GM23338 (cell line): ENCODE measurements at regions not wholly inside any gene's neighbourhood (a gene's known extent, or its start where the extent isn't known, plus 50 kb on each side); places are given as distances from the start of the nearest gene placed in this dataset.

Experiments used
- CREB1 ChIP-seq: fragments of 250-450 bp; sonication (Bioruptor Pico); IDR thresholded peaks from 2 replicates; pipeline ENCODE4 v1.5.0; 2020; ENCODE audit warnings: low read depth, mild to moderate bottlenecking, moderate library complexity
- EZH2 ChIP-seq: fragments of 200-600 bp; sonication (generic); IDR thresholded peaks from one replicate; pipeline ENCODE4 v1.8.0; 2017; ENCODE audit warnings: antibody characterized with exemption, mild to moderate bottlenecking, low read depth; ENCODE audit not compliant: unreplicated experiment
- EZH2phosphoT487 ChIP-seq: fragments of 200-600 bp; sonication (generic); IDR thresholded peaks from one replicate; pipeline ENCODE4 v1.8.1; 2018; ENCODE audit warnings: antibody characterized with exemption; ENCODE audit not compliant: unreplicated experiment
- JUNB ChIP-seq: IDR thresholded peaks from one replicate; pipeline ENCODE4 v1.6.1; 2016; ENCODE audit warnings: antibody characterized with exemption; ENCODE audit not compliant: unreplicated experiment
- POLR2AphosphoS5 ChIP-seq: IDR thresholded peaks from 2 replicates; pipeline ENCODE4 v1.6.1; 2016; ENCODE audit warnings: antibody characterized with exemption, low read depth
- ZNF331 ChIP-seq: fragments of 250-450 bp; sonication (Bioruptor Pico); IDR thresholded peaks from 2 replicates; pipeline ENCODE4 v1.5.0; 2020; ENCODE audit warnings: low read depth, mild to moderate bottlenecking, moderate library complexity
- TF ChIP-seq, protein P1 (sequence below), 2 experiments: fragments of 200-600 bp in 1 of 2; sonication (generic) in 1 of 2; conservative IDR thresholded peaks; 2 replicates each; pipeline versions ENCODE4 v1.5.1 to v1.6.1; 2016 to 2017; ENCODE audit warnings: antibody characterized with exemption in 2 of 2, low read depth in 2 of 2, mild to moderate bottlenecking in 2 of 2, moderate library complexity in 1 of 2
- TF ChIP-seq, protein P2 (sequence below): fragments of 250-450 bp; sonication (Bioruptor Pico); IDR thresholded peaks from 2 replicates; pipeline ENCODE4 v1.5.0; 2020; ENCODE audit warnings: mild to moderate bottlenecking, moderate library complexity
- TF ChIP-seq, protein P3 (sequence below): IDR thresholded peaks from one replicate; pipeline ENCODE4 v1.6.1; 2018; ENCODE audit warnings: antibody characterized with exemption; ENCODE audit not compliant: unreplicated experiment

DNA sequence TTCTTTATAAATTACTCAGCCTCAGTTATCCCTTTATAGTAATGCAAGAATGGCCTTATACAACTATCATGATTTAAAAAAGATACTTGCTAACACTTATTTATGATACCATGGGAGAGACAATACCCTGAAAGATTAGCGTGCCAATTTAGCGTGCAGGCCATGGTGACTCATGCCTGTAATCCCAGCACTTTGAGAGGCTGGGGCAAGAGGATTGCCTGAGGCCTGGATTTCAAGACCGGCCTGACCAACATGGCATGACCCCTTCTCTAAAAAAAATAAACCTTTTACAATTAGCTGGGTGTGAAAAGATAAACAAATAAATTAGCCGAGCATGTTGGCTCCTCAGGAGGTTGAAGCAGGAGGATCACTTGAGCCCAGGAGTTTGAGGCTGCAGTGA lies 493.4 kb upstream of the FSIP2 start:
- TF ChIP-seq EZH2 (no peak), EZH2phosphoT487 (no peak), POLR2AphosphoS5 (no peak), CREB1 (CRISPR knock-in tag) (no peak), ZNF331 (no peak), JUNB (no peak)
- TF ChIP-seq, protein P1, sequence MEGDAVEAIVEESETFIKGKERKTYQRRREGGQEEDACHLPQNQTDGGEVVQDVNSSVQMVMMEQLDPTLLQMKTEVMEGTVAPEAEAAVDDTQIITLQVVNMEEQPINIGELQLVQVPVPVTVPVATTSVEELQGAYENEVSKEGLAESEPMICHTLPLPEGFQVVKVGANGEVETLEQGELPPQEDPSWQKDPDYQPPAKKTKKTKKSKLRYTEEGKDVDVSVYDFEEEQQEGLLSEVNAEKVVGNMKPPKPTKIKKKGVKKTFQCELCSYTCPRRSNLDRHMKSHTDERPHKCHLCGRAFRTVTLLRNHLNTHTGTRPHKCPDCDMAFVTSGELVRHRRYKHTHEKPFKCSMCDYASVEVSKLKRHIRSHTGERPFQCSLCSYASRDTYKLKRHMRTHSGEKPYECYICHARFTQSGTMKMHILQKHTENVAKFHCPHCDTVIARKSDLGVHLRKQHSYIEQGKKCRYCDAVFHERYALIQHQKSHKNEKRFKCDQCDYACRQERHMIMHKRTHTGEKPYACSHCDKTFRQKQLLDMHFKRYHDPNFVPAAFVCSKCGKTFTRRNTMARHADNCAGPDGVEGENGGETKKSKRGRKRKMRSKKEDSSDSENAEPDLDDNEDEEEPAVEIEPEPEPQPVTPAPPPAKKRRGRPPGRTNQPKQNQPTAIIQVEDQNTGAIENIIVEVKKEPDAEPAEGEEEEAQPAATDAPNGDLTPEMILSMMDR (conservative IDR thresholded peaks at IDR 0.05; ENCODE audit: low read depth in 2 of 2) = no peak
- TF ChIP-seq, protein P2, sequence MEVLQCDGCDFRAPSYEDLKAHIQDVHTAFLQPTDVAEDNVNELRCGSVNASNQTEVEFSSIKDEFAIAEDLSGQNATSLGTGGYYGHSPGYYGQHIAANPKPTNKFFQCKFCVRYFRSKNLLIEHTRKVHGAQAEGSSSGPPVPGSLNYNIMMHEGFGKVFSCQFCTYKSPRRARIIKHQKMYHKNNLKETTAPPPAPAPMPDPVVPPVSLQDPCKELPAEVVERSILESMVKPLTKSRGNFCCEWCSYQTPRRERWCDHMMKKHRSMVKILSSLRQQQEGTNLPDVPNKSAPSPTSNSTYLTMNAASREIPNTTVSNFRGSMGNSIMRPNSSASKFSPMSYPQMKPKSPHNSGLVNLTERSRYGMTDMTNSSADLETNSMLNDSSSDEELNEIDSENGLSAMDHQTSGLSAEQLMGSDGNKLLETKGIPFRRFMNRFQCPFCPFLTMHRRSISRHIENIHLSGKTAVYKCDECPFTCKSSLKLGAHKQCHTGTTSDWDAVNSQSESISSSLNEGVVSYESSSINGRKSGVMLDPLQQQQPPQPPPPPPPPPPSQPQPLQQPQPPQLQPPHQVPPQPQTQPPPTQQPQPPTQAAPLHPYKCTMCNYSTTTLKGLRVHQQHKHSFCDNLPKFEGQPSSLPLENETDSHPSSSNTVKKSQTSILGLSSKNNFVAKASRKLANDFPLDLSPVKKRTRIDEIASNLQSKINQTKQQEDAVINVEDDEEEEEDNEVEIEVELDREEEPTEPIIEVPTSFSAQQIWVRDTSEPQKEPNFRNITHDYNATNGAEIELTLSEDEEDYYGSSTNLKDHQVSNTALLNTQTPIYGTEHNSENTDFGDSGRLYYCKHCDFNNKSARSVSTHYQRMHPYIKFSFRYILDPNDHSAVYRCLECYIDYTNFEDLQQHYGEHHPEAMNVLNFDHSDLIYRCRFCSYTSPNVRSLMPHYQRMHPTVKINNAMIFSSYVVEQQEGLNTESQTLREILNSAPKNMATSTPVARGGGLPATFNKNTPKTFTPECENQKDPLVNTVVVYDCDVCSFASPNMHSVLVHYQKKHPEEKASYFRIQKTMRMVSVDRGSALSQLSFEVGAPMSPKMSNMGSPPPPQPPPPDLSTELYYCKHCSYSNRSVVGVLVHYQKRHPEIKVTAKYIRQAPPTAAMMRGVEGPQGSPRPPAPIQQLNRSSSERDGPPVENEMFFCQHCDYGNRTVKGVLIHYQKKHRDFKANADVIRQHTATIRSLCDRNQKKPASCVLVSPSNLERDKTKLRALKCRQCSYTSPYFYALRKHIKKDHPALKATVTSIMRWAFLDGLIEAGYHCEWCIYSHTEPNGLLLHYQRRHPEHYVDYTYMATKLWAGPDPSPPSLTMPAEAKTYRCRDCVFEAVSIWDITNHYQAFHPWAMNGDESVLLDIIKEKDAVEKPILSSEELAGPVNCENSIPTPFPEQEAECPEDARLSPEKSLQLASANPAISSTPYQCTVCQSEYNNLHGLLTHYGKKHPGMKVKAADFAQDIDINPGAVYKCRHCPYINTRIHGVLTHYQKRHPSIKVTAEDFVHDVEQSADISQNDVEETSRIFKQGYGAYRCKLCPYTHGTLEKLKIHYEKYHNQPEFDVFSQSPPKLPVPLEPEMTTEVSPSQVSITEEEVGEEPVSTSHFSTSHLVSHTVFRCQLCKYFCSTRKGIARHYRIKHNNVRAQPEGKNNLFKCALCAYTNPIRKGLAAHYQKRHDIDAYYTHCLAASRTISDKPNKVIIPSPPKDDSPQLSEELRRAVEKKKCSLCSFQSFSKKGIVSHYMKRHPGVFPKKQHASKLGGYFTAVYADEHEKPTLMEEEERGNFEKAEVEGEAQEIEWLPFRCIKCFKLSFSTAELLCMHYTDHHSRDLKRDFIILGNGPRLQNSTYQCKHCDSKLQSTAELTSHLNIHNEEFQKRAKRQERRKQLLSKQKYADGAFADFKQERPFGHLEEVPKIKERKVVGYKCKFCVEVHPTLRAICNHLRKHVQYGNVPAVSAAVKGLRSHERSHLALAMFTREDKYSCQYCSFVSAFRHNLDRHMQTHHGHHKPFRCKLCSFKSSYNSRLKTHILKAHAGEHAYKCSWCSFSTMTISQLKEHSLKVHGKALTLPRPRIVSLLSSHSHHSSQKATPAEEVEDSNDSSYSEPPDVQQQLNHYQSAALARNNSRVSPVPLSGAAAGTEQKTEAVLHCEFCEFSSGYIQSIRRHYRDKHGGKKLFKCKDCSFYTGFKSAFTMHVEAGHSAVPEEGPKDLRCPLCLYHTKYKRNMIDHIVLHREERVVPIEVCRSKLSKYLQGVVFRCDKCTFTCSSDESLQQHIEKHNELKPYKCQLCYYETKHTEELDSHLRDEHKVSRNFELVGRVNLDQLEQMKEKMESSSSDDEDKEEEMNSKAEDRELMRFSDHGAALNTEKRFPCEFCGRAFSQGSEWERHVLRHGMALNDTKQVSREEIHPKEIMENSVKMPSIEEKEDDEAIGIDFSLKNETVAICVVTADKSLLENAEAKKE (CRISPR knock-in tag) = no peak
- TF ChIP-seq, protein P3, sequence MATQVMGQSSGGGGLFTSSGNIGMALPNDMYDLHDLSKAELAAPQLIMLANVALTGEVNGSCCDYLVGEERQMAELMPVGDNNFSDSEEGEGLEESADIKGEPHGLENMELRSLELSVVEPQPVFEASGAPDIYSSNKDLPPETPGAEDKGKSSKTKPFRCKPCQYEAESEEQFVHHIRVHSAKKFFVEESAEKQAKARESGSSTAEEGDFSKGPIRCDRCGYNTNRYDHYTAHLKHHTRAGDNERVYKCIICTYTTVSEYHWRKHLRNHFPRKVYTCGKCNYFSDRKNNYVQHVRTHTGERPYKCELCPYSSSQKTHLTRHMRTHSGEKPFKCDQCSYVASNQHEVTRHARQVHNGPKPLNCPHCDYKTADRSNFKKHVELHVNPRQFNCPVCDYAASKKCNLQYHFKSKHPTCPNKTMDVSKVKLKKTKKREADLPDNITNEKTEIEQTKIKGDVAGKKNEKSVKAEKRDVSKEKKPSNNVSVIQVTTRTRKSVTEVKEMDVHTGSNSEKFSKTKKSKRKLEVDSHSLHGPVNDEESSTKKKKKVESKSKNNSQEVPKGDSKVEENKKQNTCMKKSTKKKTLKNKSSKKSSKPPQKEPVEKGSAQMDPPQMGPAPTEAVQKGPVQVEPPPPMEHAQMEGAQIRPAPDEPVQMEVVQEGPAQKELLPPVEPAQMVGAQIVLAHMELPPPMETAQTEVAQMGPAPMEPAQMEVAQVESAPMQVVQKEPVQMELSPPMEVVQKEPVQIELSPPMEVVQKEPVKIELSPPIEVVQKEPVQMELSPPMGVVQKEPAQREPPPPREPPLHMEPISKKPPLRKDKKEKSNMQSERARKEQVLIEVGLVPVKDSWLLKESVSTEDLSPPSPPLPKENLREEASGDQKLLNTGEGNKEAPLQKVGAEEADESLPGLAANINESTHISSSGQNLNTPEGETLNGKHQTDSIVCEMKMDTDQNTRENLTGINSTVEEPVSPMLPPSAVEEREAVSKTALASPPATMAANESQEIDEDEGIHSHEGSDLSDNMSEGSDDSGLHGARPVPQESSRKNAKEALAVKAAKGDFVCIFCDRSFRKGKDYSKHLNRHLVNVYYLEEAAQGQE = no peak
